ENCODE measurements at regions not wholly inside any gene's neighbourhood (a gene's known extent, or its start where the extent isn't known, plus 50 kb on each side); places are given as distances from the start of the nearest gene placed in this dataset.
"Not testable (repeated sequence)": the region's sequence is repeated elsewhere in the genome, so short reads cannot be mapped to it uniquely, and the experiment has no call there.

DNA sequence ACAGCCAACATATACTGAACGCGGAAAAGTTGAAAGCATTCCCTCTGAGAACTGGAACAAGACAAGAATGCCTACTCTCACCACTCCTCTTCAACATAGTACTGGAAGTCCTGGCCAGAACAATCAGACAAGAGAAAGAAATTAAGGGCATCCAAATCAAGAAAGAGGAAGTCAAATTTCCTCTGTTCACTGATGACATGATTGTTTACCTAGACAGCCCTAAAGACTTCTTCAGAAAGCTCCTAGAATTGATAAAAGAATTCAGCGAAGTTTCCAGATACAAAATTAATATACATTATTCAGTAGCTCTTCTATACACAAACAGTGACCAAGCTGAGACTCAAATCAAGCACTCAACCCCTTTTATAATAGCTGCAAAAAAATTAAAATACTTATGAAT, 491.8 kb upstream of the POT1 start:
- TF ChIP-seq, protein P1, sequence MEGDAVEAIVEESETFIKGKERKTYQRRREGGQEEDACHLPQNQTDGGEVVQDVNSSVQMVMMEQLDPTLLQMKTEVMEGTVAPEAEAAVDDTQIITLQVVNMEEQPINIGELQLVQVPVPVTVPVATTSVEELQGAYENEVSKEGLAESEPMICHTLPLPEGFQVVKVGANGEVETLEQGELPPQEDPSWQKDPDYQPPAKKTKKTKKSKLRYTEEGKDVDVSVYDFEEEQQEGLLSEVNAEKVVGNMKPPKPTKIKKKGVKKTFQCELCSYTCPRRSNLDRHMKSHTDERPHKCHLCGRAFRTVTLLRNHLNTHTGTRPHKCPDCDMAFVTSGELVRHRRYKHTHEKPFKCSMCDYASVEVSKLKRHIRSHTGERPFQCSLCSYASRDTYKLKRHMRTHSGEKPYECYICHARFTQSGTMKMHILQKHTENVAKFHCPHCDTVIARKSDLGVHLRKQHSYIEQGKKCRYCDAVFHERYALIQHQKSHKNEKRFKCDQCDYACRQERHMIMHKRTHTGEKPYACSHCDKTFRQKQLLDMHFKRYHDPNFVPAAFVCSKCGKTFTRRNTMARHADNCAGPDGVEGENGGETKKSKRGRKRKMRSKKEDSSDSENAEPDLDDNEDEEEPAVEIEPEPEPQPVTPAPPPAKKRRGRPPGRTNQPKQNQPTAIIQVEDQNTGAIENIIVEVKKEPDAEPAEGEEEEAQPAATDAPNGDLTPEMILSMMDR (IDR thresholded peaks at IDR 0.05) = not testable (repeated sequence)
- TF ChIP-seq POLR2A (IDR thresholded peaks at IDR 0.05) = not testable (repeated sequence)

All from prostate gland (tissue), 2 donors.